ENCODE measurements at regions not wholly inside any gene's neighbourhood (a gene's known extent, or its start where the extent isn't known, plus 50 kb on each side); places are given as distances from the start of the nearest gene placed in this dataset.

GRCh38 chr2:125853626-125854025, 802.3 kb upstream of the GYPC start:
- no peak for TF ChIP-seq CTCF (IDR thresholded peaks at IDR 0.05)

GRCh38 chr2:125855204-125855603, 800.8 kb upstream of the GYPC start:
- ATAC-seq (no peak), DNase-seq (no peak)
- no peaks in the 10 kb centered on the region for H3K4me1 ChIP-seq
- intact Hi-C loops (cut with DNase I) = no loop called here
- H3K9me3 ChIP-seq = no peaks in the 10 kb centered on the region
- no peaks in the 10 kb centered on the region for H3K36me3 ChIP-seq
- H3K4me3 ChIP-seq = no peak overlapping the region
- H3K27ac ChIP-seq = no peak overlapping the region
- TF ChIP-seq CTCF (IDR thresholded peaks at IDR 0.05) = no peak
- H3K27me3 ChIP-seq = no peaks in the 10 kb centered on the region

More at GRCh38 chr2:125853626-125854025, 802.3 kb upstream of the GYPC start:
- Histone ChIP-seq H3K36me3 (no peaks in the 10 kb centered on the region), H3K27me3 (no peaks in the 10 kb centered on the region), H3K4me1 (no peaks in the 10 kb centered on the region), H3K9me3 (no peaks in the 10 kb centered on the region), H3K4me3 (no peak overlapping the region), H3K27ac (no peak overlapping the region)
- DNase-seq (no peak), ATAC-seq (no peak)
- intact Hi-C loops (cut with DNase I) = no loop called here

GRCh38 chr2:125857971-125858794, 797.8 kb upstream of the GYPC start:
- H3K4me3 ChIP-seq = no peak overlapping the region
- ATAC-seq = no peak
- intact Hi-C loops (cut with DNase I) = no loop called here

GRCh38 chr2:125861461-125861860, 794.5 kb upstream of the GYPC start:
- intact Hi-C loops (cut with DNase I) = no loop called here
- no peak for DNase-seq
- Histone ChIP-seq H3K9me3 (no peaks in the 10 kb centered on the region), H3K27ac (no peak overlapping the region), H3K27me3 (no peaks in the 10 kb centered on the region), H3K4me1 (no peaks in the 10 kb centered on the region), H3K4me3 (no peak overlapping the region), H3K36me3 (no peaks in the 10 kb centered on the region)
- no peak for TF ChIP-seq CTCF (IDR thresholded peaks at IDR 0.05)
- ATAC-seq = no peak

More at GRCh38 chr2:125857971-125858794, 797.8 kb upstream of the GYPC start:
- Histone ChIP-seq H3K36me3 (no peaks in the 10 kb centered on the region), H3K4me1 (no peaks in the 10 kb centered on the region), H3K27me3 (no peaks in the 10 kb centered on the region), H3K9me3 (no peaks in the 10 kb centered on the region), H3K27ac (no peak overlapping the region)
- no peak for DNase-seq
- no peak for TF ChIP-seq CTCF (IDR thresholded peaks at IDR 0.05)

- intact Hi-C loops (cut with DNase I) = no loop called here
- no peaks in the 10 kb centered on the region for H3K36me3 ChIP-seq
- H3K27ac ChIP-seq = no peak overlapping the region
- H3K27me3 ChIP-seq = no peaks in the 10 kb centered on the region
- ATAC-seq (no peak), DNase-seq (no peak)
- TF ChIP-seq CTCF (IDR thresholded peaks at IDR 0.05) = no peak
- no peaks in the 10 kb centered on the region for H3K4me1 ChIP-seq
- no peaks in the 10 kb centered on the region for H3K9me3 ChIP-seq
- no peak overlapping the region for H3K4me3 ChIP-seq
Observed at GRCh38 chr2:125867908-125868307, 788.0 kb upstream of the GYPC start.

Data from upper lobe of right lung (tissue), 1 donor.